Neuronal stem cell (in vitro differentiated cells): ENCODE measurements at regions not wholly inside any gene's neighbourhood (a gene's known extent, or its start where the extent isn't known, plus 50 kb on each side); places are given as distances from the start of the nearest gene placed in this dataset.
"Not testable (repeated sequence)": the region's sequence is repeated elsewhere in the genome, so short reads cannot be mapped to it uniquely, and the experiment has no call there.

Experiments used
- DNase-seq: peaks from one replicate; pipeline ENCODE4 v3.0.0-alpha.2; 2013; ENCODE audit warnings: low spot score
- H2AFZ ChIP-seq: one replicate; pipeline ENCODE4 v1.6.1; 2013; ENCODE audit warnings: mild to moderate bottlenecking, low read length, inconsistent platforms
- H2AK5ac ChIP-seq: 2 replicates; pipeline ENCODE4 v1.6.1; 2013; ENCODE audit warnings: low read depth, mild to moderate bottlenecking, inconsistent platforms, low read length, moderate library complexity, mixed read lengths
- H2BK120ac ChIP-seq: 2 replicates; pipeline ENCODE4 v1.6.1; 2013; ENCODE audit warnings: low read depth, mild to moderate bottlenecking, inconsistent platforms, low read length, moderate library complexity, mixed read lengths
- H2BK12ac ChIP-seq: one replicate; pipeline ENCODE4 v1.6.1; 2013; ENCODE audit warnings: low read length, inconsistent platforms
- H2BK15ac ChIP-seq: 2 replicates; pipeline ENCODE4 v1.6.1; 2013; ENCODE audit warnings: mild to moderate bottlenecking, low read length, inconsistent platforms, mixed read lengths
- H2BK5ac ChIP-seq: one replicate; pipeline ENCODE4 v1.6.1; 2013; ENCODE audit warnings: inconsistent platforms, mild to moderate bottlenecking, low read length, moderate library complexity
- H3K14ac ChIP-seq: one replicate; pipeline ENCODE4 v1.6.1; 2013; ENCODE audit warnings: low read length, inconsistent platforms
- H3K18ac ChIP-seq: 2 replicates; pipeline ENCODE4 v1.6.1; 2013; ENCODE audit warnings: low read length, inconsistent platforms
- H3K23ac ChIP-seq: 2 replicates; pipeline ENCODE4 v1.6.1; 2013; ENCODE audit warnings: low read depth, mild to moderate bottlenecking, mixed read lengths, low read length, inconsistent platforms; ENCODE audit not compliant: poor library complexity
- H3K27ac ChIP-seq: replicated peaks from 3 replicates; pipeline ENCODE4 v1.5.1; 2013; ENCODE audit warnings: low read length, inconsistent platforms
- H3K27me3 ChIP-seq, 3 experiments: 2 replicates each; pipeline ENCODE4 v1.6.1; 2013; ENCODE audit warnings: low read length in 3 of 3, mild to moderate bottlenecking in 2 of 3, inconsistent platforms in 1 of 3, low read depth in 1 of 3, mixed read lengths in 1 of 3, moderate library complexity in 1 of 3; ENCODE audit not compliant: control insufficient read depth in 3 of 3, insufficient read depth in 3 of 3
- H3K36me3 ChIP-seq, 2 donors: replicated peaks in 1 of 2; 2 replicates each; pipeline ENCODE4 v1.6.1; 2013; ENCODE audit warnings: low read length in 2 of 2; ENCODE audit not compliant: control insufficient read depth in 2 of 2, insufficient read depth in 2 of 2
- H3K4ac ChIP-seq: 2 replicates; pipeline ENCODE4 v1.6.1; 2013; ENCODE audit warnings: inconsistent platforms, mild to moderate bottlenecking, low read length, moderate library complexity
- H3K4me1 ChIP-seq, 2 donors: 1 replicate in 1 of 2; 2 replicates in 1 of 2; pipeline ENCODE4 v1.6.1; 2013; ENCODE audit warnings: low read length in 2 of 2, low read depth in 1 of 2; ENCODE audit not compliant: control insufficient read depth in 2 of 2, insufficient read depth in 1 of 2
- H3K4me2 ChIP-seq: one replicate; pipeline ENCODE4 v1.6.1; 2013; ENCODE audit warnings: mild to moderate bottlenecking, low read length, inconsistent platforms; ENCODE audit not compliant: insufficient read depth, poor library complexity, severe bottlenecking
- H3K4me3 ChIP-seq, 2 donors: 2 replicates each; pipeline ENCODE4 v1.5.1; 2013; ENCODE audit warnings: low read length in 2 of 2, mild to moderate bottlenecking in 2 of 2, inconsistent platforms in 1 of 2, moderate library complexity in 1 of 2
- H3K79me1 ChIP-seq: one replicate; pipeline ENCODE4 v1.6.1; 2013; ENCODE audit warnings: low read depth, mild to moderate bottlenecking, inconsistent platforms, low read length, moderate library complexity
- H3K9ac ChIP-seq: one replicate; pipeline ENCODE4 v1.6.1; 2013; ENCODE audit warnings: mild to moderate bottlenecking, low read depth, low read length, inconsistent platforms; ENCODE audit not compliant: poor library complexity
- H3K9me3 ChIP-seq, 2 donors: replicated peaks in 1 of 2; 2 replicates each; pipeline versions ENCODE3 to v1.6.1; 2013; ENCODE audit warnings: low read length in 2 of 2, mild to moderate bottlenecking in 2 of 2, inconsistent platforms in 1 of 2, low read depth in 1 of 2, mixed read lengths in 1 of 2, moderate library complexity in 1 of 2; ENCODE audit not compliant: control insufficient read depth in 2 of 2, insufficient read depth in 1 of 2
- H4K8ac ChIP-seq: one replicate; pipeline ENCODE4 v1.6.1; 2013; ENCODE audit warnings: low read depth, mild to moderate bottlenecking, inconsistent platforms, low read length, moderate library complexity
- H4K91ac ChIP-seq: one replicate; pipeline ENCODE4 v1.6.1; 2013; ENCODE audit warnings: low read length, low read depth, mild to moderate bottlenecking, inconsistent platforms; ENCODE audit not compliant: poor library complexity
- WGBS, 2 donors: extraction: QIAGEN DNeasy Blood & Tissue Kit; methylation state at CpG; one replicate each; pipeline ENCODE4 v1.1.7; 2013; ENCODE audit warnings: missing lambda C conversion rate in 2 of 2, mixed read lengths in 1 of 2; ENCODE audit not compliant: insufficient read length in 2 of 2, insufficient replicate concordance in 1 of 2; ENCODE audit errors: extremely low coverage in 2 of 2; 5-methylcytosine and 5-hydroxymethylcytosine counted together

GRCh38 chr12:96085475-96085874 is 50.1 kb upstream of the LTA4H start:
- H2BK12ac ChIP-seq = no peak overlapping the region
- no peak overlapping the region for H3K14ac ChIP-seq
- no peak overlapping the region for H3K18ac ChIP-seq
- no peak overlapping the region for H2BK15ac ChIP-seq
- DNase-seq = no peak
- H3K4ac ChIP-seq = no peak overlapping the region
- no peaks in the 10 kb centered on the region for H3K36me3 ChIP-seq
- H3K4me1 ChIP-seq = peaks cover 0 to 6% of the 10 kb centered on the region in 2 donors
- no peak overlapping the region for H4K91ac ChIP-seq
- no peak overlapping the region for H2BK120ac ChIP-seq
- H3K9me3 ChIP-seq = no peaks in the 10 kb centered on the region
- H4K8ac ChIP-seq = no peak overlapping the region
- H2AK5ac ChIP-seq = no peak overlapping the region
- no peak overlapping the region for H3K9ac ChIP-seq
- no peak overlapping the region for H3K23ac ChIP-seq
- no peak overlapping the region for H3K4me3 ChIP-seq
- H2AFZ ChIP-seq = no peak overlapping the region
- no peaks in the 10 kb centered on the region for H3K79me1 ChIP-seq
- WGBS, 2 donors = no CpG with 5 or more reads among the region's 1 CpG
- no peaks in the 10 kb centered on the region for H3K27me3 ChIP-seq
- no peak overlapping the region for H2BK5ac ChIP-seq
- no peak overlapping the region for H3K27ac ChIP-seq
- no peak overlapping the region for H3K4me2 ChIP-seq

- H4K8ac ChIP-seq, H3K27ac ChIP-seq, H2BK12ac ChIP-seq, H2AK5ac ChIP-seq, H2BK5ac ChIP-seq, H3K9ac ChIP-seq, H3K9me3 ChIP-seq, H3K14ac ChIP-seq, H2AFZ ChIP-seq, H3K4ac ChIP-seq, H3K4me2 ChIP-seq, H2BK120ac ChIP-seq, H3K36me3 ChIP-seq, H4K91ac ChIP-seq, DNase-seq, H3K4me3 ChIP-seq, H3K4me1 ChIP-seq, H3K18ac ChIP-seq, H3K79me1 ChIP-seq, H2BK15ac ChIP-seq, H3K23ac ChIP-seq, H3K27me3 ChIP-seq: not testable (repeated sequence)
Measured at GRCh38 chr12:96086190-96086589, 50.8 kb upstream of the LTA4H start.

DNA sequence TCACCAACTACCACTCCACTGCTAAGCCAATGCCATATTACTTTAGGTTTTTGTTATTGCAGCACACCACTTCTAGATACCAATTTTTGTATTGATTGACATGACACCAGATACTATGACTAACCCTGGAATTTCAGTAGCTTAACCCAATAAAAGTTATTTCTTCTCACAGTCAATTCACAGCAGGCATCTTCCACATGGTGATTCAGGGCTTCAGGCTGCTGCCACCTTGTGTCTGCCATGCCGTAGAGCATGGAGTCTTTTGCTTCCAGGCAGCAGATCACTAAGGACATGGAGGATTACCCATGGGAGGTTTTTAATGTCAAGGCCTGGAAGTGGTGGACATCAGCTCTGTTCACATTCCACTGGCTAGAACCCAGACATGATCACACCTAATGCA is 56.4 kb upstream of the LTA4H start:
- H2BK12ac ChIP-seq = no peak overlapping the region
- H3K9me3 ChIP-seq = peaks cover 0 to 2% of the 10 kb centered on the region in 2 donors
- no peak overlapping the region for H4K91ac ChIP-seq
- no peaks in the 10 kb centered on the region for H3K79me1 ChIP-seq
- DNase-seq = no peak
- H2AK5ac ChIP-seq = no peak overlapping the region
- H3K4me2 ChIP-seq = no peak overlapping the region
- no peak overlapping the region for H3K23ac ChIP-seq
- H4K8ac ChIP-seq = no peak overlapping the region
- H3K36me3 ChIP-seq = no peaks in the 10 kb centered on the region
- no peak overlapping the region for H2BK15ac ChIP-seq
- no peak overlapping the region for H3K4ac ChIP-seq
- H3K4me3 ChIP-seq = no peak overlapping the region
- H2BK120ac ChIP-seq = no peak overlapping the region
- H3K27me3 ChIP-seq = no peaks in the 10 kb centered on the region
- H3K9ac ChIP-seq = no peak overlapping the region
- WGBS, 2 donors = no CpG with 5 or more reads among the region's 1 CpG
- no peak overlapping the region for H3K27ac ChIP-seq
- no peak overlapping the region for H2BK5ac ChIP-seq
- H3K18ac ChIP-seq = no peak overlapping the region
- peaks cover 0 to 3% of the 10 kb centered on the region in 2 donors for H3K4me1 ChIP-seq
- no peak overlapping the region for H2AFZ ChIP-seq
- no peak overlapping the region for H3K14ac ChIP-seq

DNA sequence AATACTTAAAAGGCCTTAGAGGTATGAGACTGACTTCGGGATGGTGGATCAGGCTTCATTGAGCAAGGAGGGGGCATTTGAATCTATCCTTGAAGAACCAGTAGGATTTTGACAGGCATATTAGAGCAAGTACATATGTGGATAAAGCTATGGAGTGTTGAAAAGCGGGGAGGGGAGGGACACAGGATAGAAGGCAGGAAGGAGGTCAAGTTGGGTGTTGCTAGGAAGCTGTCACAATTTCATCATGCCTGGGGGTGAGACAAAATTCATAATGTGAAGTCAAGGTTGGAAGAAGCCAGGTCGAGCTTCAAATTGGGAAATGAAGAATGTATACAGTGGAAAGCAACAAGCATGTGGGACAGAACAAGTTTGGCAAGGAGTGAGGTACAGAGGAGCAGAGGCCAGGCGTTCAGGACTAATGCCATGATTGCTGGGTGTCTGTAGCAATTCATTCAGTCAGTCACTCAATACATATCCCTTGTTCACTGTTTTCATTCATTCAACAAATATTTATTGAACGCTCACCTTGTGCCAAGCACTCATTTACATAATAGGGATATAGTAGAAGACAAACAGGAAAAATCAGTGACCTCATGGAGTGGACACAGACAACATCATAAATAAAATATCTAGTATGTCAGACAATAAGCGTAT is 58.3 kb upstream of the LTA4H start:
- Histone ChIP-seq H2AFZ (no peak overlapping the region), H3K4ac (no peak overlapping the region), H3K4me2 (no peak overlapping the region), H2BK15ac (no peak overlapping the region), H2BK5ac (no peak overlapping the region), H3K4me1 (peaks cover 0 to 3% of the 10 kb centered on the region in 2 donors), H3K79me1 (no peaks in the 10 kb centered on the region), H4K91ac (no peak overlapping the region), H2BK12ac (no peak overlapping the region), H3K27me3 (no peaks in the 10 kb centered on the region), H2BK120ac (no peak overlapping the region), H3K4me3 (no peak overlapping the region), H3K27ac (no peak overlapping the region), H3K14ac (no peak overlapping the region), H4K8ac (no peak overlapping the region), H2AK5ac (no peak overlapping the region), H3K36me3 (no peaks in the 10 kb centered on the region), H3K9ac (no peak overlapping the region), H3K23ac (no peak overlapping the region), H3K9me3 (peaks cover 0 to 2% of the 10 kb centered on the region in 2 donors), H3K18ac (no peak overlapping the region)
- no CpG with 5 or more reads among the region's 6 CpGs for WGBS, 2 donors
- no peak for DNase-seq
